Fibroblast of the aortic adventitia (primary cell): ENCODE measurements at regions not wholly inside any gene's neighbourhood (a gene's known extent, or its start where the extent isn't known, plus 50 kb on each side); places are given as distances from the start of the nearest gene placed in this dataset.

ENCODE experiments used
- DNase-seq: peaks from one replicate; pipeline ENCODE4 v3.0.0-alpha.2; 2010; ENCODE audit warnings: low read depth
- H3K4me3 ChIP-seq: 2 replicates; pipeline ENCODE4 v1.5.1; 2011; ENCODE audit warnings: low read depth, mild to moderate bottlenecking, control low read depth, low read length, moderate library complexity
- CTCF ChIP-seq: IDR thresholded peaks from 2 replicates; pipeline ENCODE4 v1.5.1; 2011; ENCODE audit warnings: mild to moderate bottlenecking, low read length, control low read depth, inconsistent platforms; ENCODE audit not compliant: insufficient read depth

- H3K4me3 ChIP-seq: no peak overlapping the region
- DNase-seq: no peak
- no peak for TF ChIP-seq CTCF
Observed at GRCh38 chr2:106311041-106311370, 116.9 kb upstream of the UXS1 start.

- DNase-seq: no peak
- no peak for TF ChIP-seq CTCF
- no peak overlapping the region for H3K4me3 ChIP-seq
Observed at GRCh38 chr2:106307860-106308259, 113.8 kb upstream of the UXS1 start.

- TF ChIP-seq CTCF: no peak
- DNase-seq: no peak
- no peak overlapping the region for H3K4me3 ChIP-seq
Observed at GRCh38 chr2:106306387-106306786, 112.3 kb upstream of the UXS1 start.

- DNase-seq: no peak
- no peak for TF ChIP-seq CTCF
- no peak overlapping the region for H3K4me3 ChIP-seq
Observed at GRCh38 chr2:106304612-106305184, 110.6 kb upstream of the UXS1 start.

- no peak overlapping the region for H3K4me3 ChIP-seq
- no peak for DNase-seq
- TF ChIP-seq CTCF: no peak
Observed at GRCh38 chr2:106299696-106300095, 105.6 kb upstream of the UXS1 start.

GRCh38 chr2:106296182-106296815, 102.2 kb upstream of the UXS1 start:
- no peak overlapping the region for H3K4me3 ChIP-seq
- DNase-seq: no peak
- TF ChIP-seq CTCF: no peak

GRCh38 chr2:106294182-106294581, 100.1 kb upstream of the UXS1 start:
- no peak overlapping the region for H3K4me3 ChIP-seq
- TF ChIP-seq CTCF: no peak
- no peak for DNase-seq
